Neural progenitor cell (in vitro differentiated cells): ENCODE measurements at regions not wholly inside any gene's neighbourhood (a gene's known extent, or its start where the extent isn't known, plus 50 kb on each side); places are given as distances from the start of the nearest gene placed in this dataset.

Experiments used
- DNase-seq: peaks from one replicate; pipeline ENCODE4 v3.0.0-alpha.2; 2016; ENCODE audit warnings: low spot score
- H2AFZ ChIP-seq: fragments of 200-600 bp; sonication (generic); replicated peaks from 2 replicates; pipeline ENCODE4 v1.6.1; 2016; ENCODE audit warnings: antibody characterized with exemption
- H3F3A ChIP-seq: fragments of 200-600 bp; sonication (generic); 2 replicates; pipeline ENCODE4 v1.6.1; 2016; ENCODE audit warnings: antibody characterized with exemption, low read depth
- H3K27ac ChIP-seq: fragments of 200-600 bp; sonication (generic); 2 replicates; pipeline ENCODE4 v1.5.1; 2016; ENCODE audit warnings: mild to moderate bottlenecking
- H3K27me3 ChIP-seq: fragments of 200-600 bp; sonication (generic); 2 replicates; pipeline ENCODE4 v1.6.1; 2016; ENCODE audit warnings: mild to moderate bottlenecking, moderate library complexity
- H3K36me3 ChIP-seq: fragments of 200-600 bp; sonication (generic); 2 replicates; pipeline ENCODE4 v1.5.1; 2016
- H3K4me1 ChIP-seq: fragments of 200-600 bp; sonication (generic); 2 replicates; pipeline ENCODE4 v1.6.1; 2016; ENCODE audit warnings: mixed run types
- H3K4me2 ChIP-seq: fragments of 200-600 bp; sonication (generic); 2 replicates; pipeline ENCODE4 v1.6.1; 2016
- H3K4me3 ChIP-seq: fragments of 200-600 bp; sonication (generic); 2 replicates; pipeline ENCODE4 v1.5.1; 2016
- H3K79me2 ChIP-seq: fragments of 200-600 bp; sonication (generic); 2 replicates; pipeline ENCODE4 v1.6.1; 2016; ENCODE audit warnings: low read depth
- H3K9ac ChIP-seq: fragments of 200-600 bp; sonication (generic); 2 replicates; pipeline ENCODE4 v1.6.1; 2016
- H3K9me3 ChIP-seq: fragments of 200-600 bp; sonication (generic); 2 replicates; pipeline ENCODE4 v1.5.1; 2016; ENCODE audit warnings: low read depth
- H4K20me1 ChIP-seq: fragments of 200-600 bp; sonication (generic); 2 replicates; pipeline ENCODE4 v1.6.1; 2016; ENCODE audit warnings: low read depth
- H3K27ac Mint-ChIP-seq: 3 replicates; pipeline ENCODE4 v1.8.0; 2021; ENCODE audit warnings: mixed read lengths
- H3K27me3 Mint-ChIP-seq: 2 replicates; pipeline ENCODE4 v1.8.0; 2022; ENCODE audit warnings: low read depth, mild to moderate bottlenecking, inconsistent platforms, moderate library complexity, mixed read lengths; ENCODE audit not compliant: insufficient read depth
- H3K36me3 Mint-ChIP-seq: 3 replicates; pipeline ENCODE4 v1.8.0; 2021; ENCODE audit warnings: mixed read lengths
- H3K4me1 Mint-ChIP-seq: 3 replicates; pipeline ENCODE4 v1.8.0; 2021; ENCODE audit warnings: mixed read lengths
- H3K4me3 Mint-ChIP-seq: 3 replicates; pipeline ENCODE4 v1.8.0; 2021; ENCODE audit warnings: mild to moderate bottlenecking, moderate library complexity, mixed read lengths
- H3K9me3 Mint-ChIP-seq: 3 replicates; pipeline ENCODE4 v1.8.0; 2020; ENCODE audit warnings: mixed read lengths
- CTCF ChIP-seq: fragments of 200-600 bp; sonication (generic); IDR thresholded peaks from 2 replicates; pipeline ENCODE4 v1.5.1; 2017; ENCODE audit warnings: antibody characterized with exemption, mild to moderate bottlenecking
- EZH2 ChIP-seq: fragments of 200-600 bp; sonication (generic); IDR thresholded peaks from 2 replicates; pipeline ENCODE4 v1.6.1; 2017; ENCODE audit warnings: antibody characterized with exemption, mild to moderate bottlenecking, moderate library complexity
- EZH2phosphoT487 ChIP-seq: fragments of 200-600 bp; sonication (generic); IDR thresholded peaks from 2 replicates; pipeline ENCODE4 v1.6.1; 2017; ENCODE audit warnings: antibody characterized with exemption

- TF ChIP-seq EZH2 (no peak), EZH2phosphoT487 (no peak), CTCF (no peak)
- Histone ChIP-seq H3K79me2 (no peaks in the 10 kb centered on the region), H4K20me1 (no peaks in the 10 kb centered on the region), H3K9ac (no peak overlapping the region), H3F3A (no peaks in the 10 kb centered on the region), H2AFZ (no peak overlapping the region), H3K4me2 (no peak overlapping the region), H3K36me3 (no peaks in the 10 kb centered on the region), H3K27me3 (no peaks in the 10 kb centered on the region), H3K4me1 (peaks cover under 1% of the 10 kb centered on the region), H3K27ac (no peak overlapping the region), H3K9me3 (no peaks in the 10 kb centered on the region), H3K4me3 (no peak overlapping the region)
- DNase-seq = no peak
- no peaks in the 10 kb centered on the region for H3K36me3 Mint-ChIP-seq
- H3K9me3 Mint-ChIP-seq = no peaks in the 10 kb centered on the region
- H3K27ac Mint-ChIP-seq = no peak overlapping the region
- H3K27me3 Mint-ChIP-seq = no peaks in the 10 kb centered on the region
- H3K4me3 Mint-ChIP-seq = no peak overlapping the region
- no peaks in the 10 kb centered on the region for H3K4me1 Mint-ChIP-seq
Measured at GRCh38 chr4:20122198-20122988, 129.3 kb upstream of the SLIT2 start.

- H2AFZ ChIP-seq = no peak overlapping the region
- Mint-ChIP-seq H3K4me1 (no peaks in the 10 kb centered on the region), H3K36me3 (no peaks in the 10 kb centered on the region), H3K27me3 (no peaks in the 10 kb centered on the region), H3K27ac (no peak overlapping the region), H3K4me3 (no peak overlapping the region), H3K9me3 (no peaks in the 10 kb centered on the region)
- no peaks in the 10 kb centered on the region for H3K36me3 ChIP-seq
- no peak for DNase-seq
- H3K9ac ChIP-seq = no peak overlapping the region
- H3K4me3 ChIP-seq = no peak overlapping the region
- H3K27me3 ChIP-seq = no peaks in the 10 kb centered on the region
- no peaks in the 10 kb centered on the region for H3K79me2 ChIP-seq
- H3K27ac ChIP-seq = no peak overlapping the region
- TF ChIP-seq EZH2 (no peak), CTCF (no peak), EZH2phosphoT487 (no peak)
- H3K4me1 ChIP-seq = no peaks in the 10 kb centered on the region
- H4K20me1 ChIP-seq = no peaks in the 10 kb centered on the region
- no peak overlapping the region for H3K4me2 ChIP-seq
- no peaks in the 10 kb centered on the region for H3K9me3 ChIP-seq
- no peaks in the 10 kb centered on the region for H3F3A ChIP-seq
Measured at GRCh38 chr4:20119141-20119540, 132.6 kb upstream of the SLIT2 start.

- Histone ChIP-seq H3K36me3 (no peaks in the 10 kb centered on the region), H2AFZ (no peak overlapping the region), H4K20me1 (no peaks in the 10 kb centered on the region), H3K4me2 (no peak overlapping the region), H3K4me1 (no peaks in the 10 kb centered on the region), H3K9ac (no peak overlapping the region), H3K79me2 (no peaks in the 10 kb centered on the region), H3F3A (no peaks in the 10 kb centered on the region), H3K4me3 (no peak overlapping the region), H3K9me3 (no peaks in the 10 kb centered on the region), H3K27me3 (no peaks in the 10 kb centered on the region), H3K27ac (no peak overlapping the region)
- Mint-ChIP-seq H3K27me3 (no peaks in the 10 kb centered on the region), H3K4me3 (no peak overlapping the region), H3K36me3 (no peaks in the 10 kb centered on the region), H3K9me3 (peaks cover 3% of the 10 kb centered on the region), H3K27ac (no peak overlapping the region), H3K4me1 (no peaks in the 10 kb centered on the region)
- no peak for DNase-seq
- TF ChIP-seq EZH2 (no peak), CTCF (no peak), EZH2phosphoT487 (no peak)
Measured at GRCh38 chr4:20109391-20109790, 142.3 kb upstream of the SLIT2 start.
